ENCODE measurements at regions not wholly inside any gene's neighbourhood (a gene's known extent, or its start where the extent isn't known, plus 50 kb on each side); places are given as distances from the start of the nearest gene placed in this dataset.

- no peak for ATAC-seq (ENCODE audit: low read depth)
- Histone ChIP-seq H3K4me1 (ENCODE audit: control insufficient read depth in 2 of 2, insufficient read depth in 2 of 2, low read length in 2 of 2) (no peaks in the 10 kb centered on the region), H3K4me3 (ENCODE audit: control extremely low read depth in 1 of 5, extremely low read depth in 1 of 5, insufficient read depth in 1 of 5, low read depth in 2 of 5, low read length in 4 of 5) (no peak overlapping the region), H3K27ac (ENCODE audit: low read length in 2 of 2) (no peak overlapping the region), H3K79me2 (ENCODE audit: control insufficient read depth, insufficient read depth, low read length) (no peaks in the 10 kb centered on the region), H4K20me1 (ENCODE audit: control insufficient read depth, insufficient read depth, low read length, poor library complexity, severe bottlenecking) (no peaks in the 10 kb centered on the region), H3K9ac (ENCODE audit: low read length) (no peak overlapping the region), H3K36me3 (replicated peaks in 1 of 2; ENCODE audit: control extremely low read depth in 1 of 2, control insufficient read depth in 1 of 2, extremely low read depth in 1 of 2, insufficient read depth in 2 of 2, low read length in 1 of 2) (no peaks in the 10 kb centered on the region), H3K4me2 (replicated peaks; ENCODE audit: low read depth, low read length, poor library complexity, severe bottlenecking) (no peak overlapping the region), H3K9me3 (ENCODE audit: control extremely low read depth in 1 of 3, control insufficient read depth in 2 of 3, insufficient read depth in 1 of 3, low read length in 2 of 3) (peaks cover 0 to 5% (median 0%) of the 10 kb centered on the region in 3 donors), H2AFZ (ENCODE audit: insufficient read depth, low read depth, low read length, poor library complexity, severe bottlenecking) (no peak overlapping the region), H3K27me3 (replicated peaks in 1 of 4; ENCODE audit: control extremely low read depth in 1 of 4, control insufficient read depth in 3 of 4, insufficient read depth in 4 of 4, low read length in 3 of 4) (no peaks in the 10 kb centered on the region)
- Mint-ChIP-seq H3K27me3 (no peaks in the 10 kb centered on the region), H3K4me3 (no peak overlapping the region), H3K9me3 (ENCODE audit: insufficient read depth) (no peaks in the 10 kb centered on the region), H3K27ac (no peak overlapping the region), H3K4me1 (peaks cover 10% of the 10 kb centered on the region)
- POLR2A ChIA-PET = no interaction called here
- intact Hi-C loops (cut with micrococcal nuclease) = no loop called here
- TF ChIP-seq EZH2 (IDR thresholded peaks at IDR 0.05; ENCODE audit: borderline replicate concordance, insufficient read depth, low read depth, low read length, poor library complexity, severe bottlenecking) (no peak), CTCF (IDR thresholded peaks at IDR 0.05) (no peak)
- 71% methylated on average over 6 of the region's 7 CpGs for WGBS (ENCODE audit: insufficient coverage)
- CTCF ChIA-PET = no interaction called here
- no peak for DNase-seq
Measured at GRCh38 chr1:25064465-25065240, 134.6 kb upstream of the RUNX3 start.

GRCh38 chr1:25063591-25064416 lies 133.7 kb upstream of the RUNX3 start:
- peaks cover 10% of the 10 kb centered on the region for H3K4me1 Mint-ChIP-seq

More at GRCh38 chr1:25063591-25064416, 133.7 kb upstream of the RUNX3 start:
- intact Hi-C loops (cut with micrococcal nuclease) = no loop called here
- Mint-ChIP-seq H3K4me3 (no peak overlapping the region), H3K27me3 (no peaks in the 10 kb centered on the region), H3K27ac (no peak overlapping the region), H3K9me3 (ENCODE audit: insufficient read depth) (no peaks in the 10 kb centered on the region)
- no peaks in the 10 kb centered on the region for H3K79me2 ChIP-seq (ENCODE audit: control insufficient read depth, insufficient read depth, low read length)
- H3K4me1 ChIP-seq (ENCODE audit: control insufficient read depth in 2 of 2, insufficient read depth in 2 of 2, low read length in 2 of 2) = no peaks in the 10 kb centered on the region
- no peak overlapping the region for H2AFZ ChIP-seq (ENCODE audit: insufficient read depth, low read depth, low read length, poor library complexity, severe bottlenecking)
- TF ChIP-seq CTCF (IDR thresholded peaks at IDR 0.05) (no peak), EZH2 (IDR thresholded peaks at IDR 0.05; ENCODE audit: borderline replicate concordance, insufficient read depth, low read depth, low read length, poor library complexity, severe bottlenecking) (no peak)
- H3K4me2 ChIP-seq (replicated peaks; ENCODE audit: low read depth, low read length, poor library complexity, severe bottlenecking) = no peak overlapping the region
- DNase-seq (no peak), ATAC-seq (ENCODE audit: low read depth) (no peak)
- H3K27me3 ChIP-seq (replicated peaks in 1 of 4; ENCODE audit: control extremely low read depth in 1 of 4, control insufficient read depth in 3 of 4, insufficient read depth in 4 of 4, low read length in 3 of 4) = no peaks in the 10 kb centered on the region
- POLR2A ChIA-PET = no interaction called here
- no peak overlapping the region for H3K9ac ChIP-seq (ENCODE audit: low read length)
- 95% methylated on average over 7 of the region's 10 CpGs for WGBS (ENCODE audit: insufficient coverage)
- H3K27ac ChIP-seq (ENCODE audit: low read length in 2 of 2) = no peak overlapping the region
- CTCF ChIA-PET = no interaction called here
- no peaks in the 10 kb centered on the region for H4K20me1 ChIP-seq (ENCODE audit: control insufficient read depth, insufficient read depth, low read length, poor library complexity, severe bottlenecking)
- H3K9me3 ChIP-seq (ENCODE audit: control extremely low read depth in 1 of 3, control insufficient read depth in 2 of 3, insufficient read depth in 1 of 3, low read length in 2 of 3) = peaks cover 0 to 5% (median 0%) of the 10 kb centered on the region in 3 donors
- no peaks in the 10 kb centered on the region for H3K36me3 ChIP-seq (replicated peaks in 1 of 2; ENCODE audit: control extremely low read depth in 1 of 2, control insufficient read depth in 1 of 2, extremely low read depth in 1 of 2, insufficient read depth in 2 of 2, low read length in 1 of 2)
- no peak overlapping the region for H3K4me3 ChIP-seq (ENCODE audit: control extremely low read depth in 1 of 5, extremely low read depth in 1 of 5, insufficient read depth in 1 of 5, low read depth in 2 of 5, low read length in 4 of 5)
